AG09319 (cell line): ENCODE measurements at regions not wholly inside any gene's neighbourhood (a gene's known extent, or its start where the extent isn't known, plus 50 kb on each side); places are given as distances from the start of the nearest gene placed in this dataset.
"Not testable (repeated sequence)": the region's sequence is repeated elsewhere in the genome, so short reads cannot be mapped to it uniquely, and the experiment has no call there.

Experiments used
- DNase-seq: peaks from one replicate; pipeline ENCODE4 v3.0.0-alpha.2; 2010; ENCODE audit warnings: low read depth; ENCODE audit errors: extremely low read depth
- CTCF ChIP-seq: IDR thresholded peaks from 2 replicates; pipeline ENCODE4 v1.5.1; 2011; ENCODE audit warnings: low read depth, mild to moderate bottlenecking, inconsistent platforms, low read length, moderate library complexity

- no peak for TF ChIP-seq CTCF
- DNase-seq, result no peak
These were observed 354.8 kb downstream of the CD83 start for GRCh38 chr6:14472255-14472985.

GRCh38 chr6:14472986-14473337, 355.4 kb downstream of the CD83 start:
- no peak for TF ChIP-seq CTCF
- no peak for DNase-seq

GRCh38 chr6:14474816-14475215, 357.2 kb downstream of the CD83 start:
- TF ChIP-seq CTCF, result no peak
- DNase-seq, result no peak

GRCh38 chr6:14475306-14475705, 357.7 kb downstream of the CD83 start:
- DNase-seq, result no peak
- no peak for TF ChIP-seq CTCF

- TF ChIP-seq CTCF, result no peak
- DNase-seq, result peak; percentile 82
These were observed 359.4 kb downstream of the CD83 start for GRCh38 chr6:14476793-14477531.

GRCh38 chr6:14477559-14477958, 360.0 kb downstream of the CD83 start:
- no peak for DNase-seq
- TF ChIP-seq CTCF, result no peak

- TF ChIP-seq CTCF, result no peak
- DNase-seq, result no peak
These were observed 361.0 kb downstream of the CD83 start for GRCh38 chr6:14478381-14479225.

GRCh38 chr6:14481946-14482345, 364.4 kb downstream of the CD83 start:
- not testable (repeated sequence) for DNase-seq
